ENCODE measurements at regions not wholly inside any gene's neighbourhood (a gene's known extent, or its start where the extent isn't known, plus 50 kb on each side); places are given as distances from the start of the nearest gene placed in this dataset.

DNA sequence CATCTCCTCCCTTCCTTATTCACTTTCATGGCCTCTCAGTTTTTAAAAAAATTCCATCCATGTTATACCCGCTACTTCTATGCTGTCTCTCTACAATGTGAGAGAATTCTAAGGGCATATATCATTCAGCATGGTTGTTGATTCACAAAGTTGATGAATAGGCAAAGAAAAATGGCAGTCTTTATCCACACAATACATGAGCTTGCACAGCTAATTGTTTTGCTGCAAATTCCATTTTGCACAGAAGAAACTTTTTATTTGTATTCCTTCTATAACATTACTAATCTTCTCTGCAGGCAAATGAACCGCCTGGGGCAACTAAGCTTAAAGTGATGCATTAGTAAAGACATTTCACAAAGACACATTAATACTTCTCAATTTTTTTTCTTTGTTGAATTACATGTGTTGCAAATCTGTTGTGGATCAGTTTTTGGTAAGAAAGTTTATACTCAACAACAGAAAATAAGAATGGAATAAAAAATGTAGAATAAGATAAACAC lies 196.9 kb downstream of the LIG4 start:
- DNase-seq: no peak
- Histone ChIP-seq H3K9me3 (ENCODE audit: control insufficient read depth, insufficient read depth, low read length) (peaks cover 7% of the 10 kb centered on the region), H3K27me3 (ENCODE audit: control insufficient read depth, insufficient read depth, low read length) (no peaks in the 10 kb centered on the region), H3K27ac (ENCODE audit: low read length) (no peak overlapping the region), H3K4me3 (ENCODE audit: low read length) (no peak overlapping the region), H3K36me3 (ENCODE audit: control insufficient read depth, insufficient read depth, low read length) (no peaks in the 10 kb centered on the region), H3K4me1 (ENCODE audit: control insufficient read depth, insufficient read depth, low read length) (no peaks in the 10 kb centered on the region)
- no peak overlapping the region for H3K27ac Mint-ChIP-seq
- peaks cover 10% of the 10 kb centered on the region for H3K36me3 Mint-ChIP-seq
- ATAC-seq: no peak
- H3K4me3 Mint-ChIP-seq: no peak overlapping the region
- no peaks in the 10 kb centered on the region for H3K27me3 Mint-ChIP-seq (ENCODE audit: low read depth in 2 of 2)
- TF ChIP-seq, protein P1, sequence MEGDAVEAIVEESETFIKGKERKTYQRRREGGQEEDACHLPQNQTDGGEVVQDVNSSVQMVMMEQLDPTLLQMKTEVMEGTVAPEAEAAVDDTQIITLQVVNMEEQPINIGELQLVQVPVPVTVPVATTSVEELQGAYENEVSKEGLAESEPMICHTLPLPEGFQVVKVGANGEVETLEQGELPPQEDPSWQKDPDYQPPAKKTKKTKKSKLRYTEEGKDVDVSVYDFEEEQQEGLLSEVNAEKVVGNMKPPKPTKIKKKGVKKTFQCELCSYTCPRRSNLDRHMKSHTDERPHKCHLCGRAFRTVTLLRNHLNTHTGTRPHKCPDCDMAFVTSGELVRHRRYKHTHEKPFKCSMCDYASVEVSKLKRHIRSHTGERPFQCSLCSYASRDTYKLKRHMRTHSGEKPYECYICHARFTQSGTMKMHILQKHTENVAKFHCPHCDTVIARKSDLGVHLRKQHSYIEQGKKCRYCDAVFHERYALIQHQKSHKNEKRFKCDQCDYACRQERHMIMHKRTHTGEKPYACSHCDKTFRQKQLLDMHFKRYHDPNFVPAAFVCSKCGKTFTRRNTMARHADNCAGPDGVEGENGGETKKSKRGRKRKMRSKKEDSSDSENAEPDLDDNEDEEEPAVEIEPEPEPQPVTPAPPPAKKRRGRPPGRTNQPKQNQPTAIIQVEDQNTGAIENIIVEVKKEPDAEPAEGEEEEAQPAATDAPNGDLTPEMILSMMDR (IDR thresholded peaks at IDR 0.05): no peak
- H3K4me1 Mint-ChIP-seq: no peaks in the 10 kb centered on the region
- peaks cover 6 to 24% of the 10 kb centered on the region in 2 donors for H3K9me3 Mint-ChIP-seq
- intact Hi-C loops (cut with micrococcal nuclease): no loop called here
- 83% methylated on average over 1 of the region's 2 CpGs for WGBS (ENCODE audit: insufficient coverage)

DNA sequence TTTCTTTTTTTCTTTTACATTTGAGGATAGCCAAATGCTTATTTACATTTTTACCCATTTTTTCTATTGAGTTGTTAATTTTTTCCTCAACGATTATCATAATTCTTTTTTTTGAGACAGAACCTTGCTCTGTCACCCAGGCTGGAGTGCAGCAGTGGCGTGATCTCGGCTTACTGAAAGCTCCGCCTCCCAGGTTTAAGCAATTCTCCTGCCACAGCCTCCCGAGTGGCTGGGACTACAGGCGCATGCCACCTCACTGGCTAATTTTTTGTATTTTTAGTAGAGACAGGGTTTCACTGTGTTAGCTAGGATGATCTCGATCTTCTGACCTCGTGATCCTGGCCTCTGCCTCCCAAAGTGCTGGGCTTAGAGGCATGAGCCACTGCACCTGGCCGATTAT lies 208.7 kb downstream of the LIG4 start:
- no peak overlapping the region for H3K4me3 ChIP-seq (ENCODE audit: low read length)
- ATAC-seq (no peak), DNase-seq (no peak)
- no peaks in the 10 kb centered on the region for H3K36me3 ChIP-seq (ENCODE audit: control insufficient read depth, insufficient read depth, low read length)
- WGBS (ENCODE audit: insufficient coverage): 90% methylated on average over 9 of the region's 9 CpGs
- H3K27me3 ChIP-seq (ENCODE audit: control insufficient read depth, insufficient read depth, low read length): no peaks in the 10 kb centered on the region
- no peak overlapping the region for H3K27ac ChIP-seq (ENCODE audit: low read length)
- Mint-ChIP-seq H3K36me3 (no peaks in the 10 kb centered on the region), H3K4me1 (no peaks in the 10 kb centered on the region), H3K27ac (no peak overlapping the region), H3K27me3 (ENCODE audit: low read depth in 2 of 2) (no peaks in the 10 kb centered on the region), H3K9me3 (peaks cover 15 to 25% of the 10 kb centered on the region in 2 donors), H3K4me3 (no peak overlapping the region)
- TF ChIP-seq, protein P1 (IDR thresholded peaks at IDR 0.05): no peak
- peaks cover 3% of the 10 kb centered on the region for H3K9me3 ChIP-seq (ENCODE audit: control insufficient read depth, insufficient read depth, low read length)
- H3K4me1 ChIP-seq (ENCODE audit: control insufficient read depth, insufficient read depth, low read length): no peaks in the 10 kb centered on the region
- intact Hi-C loops (cut with micrococcal nuclease): no loop called here

DNA sequence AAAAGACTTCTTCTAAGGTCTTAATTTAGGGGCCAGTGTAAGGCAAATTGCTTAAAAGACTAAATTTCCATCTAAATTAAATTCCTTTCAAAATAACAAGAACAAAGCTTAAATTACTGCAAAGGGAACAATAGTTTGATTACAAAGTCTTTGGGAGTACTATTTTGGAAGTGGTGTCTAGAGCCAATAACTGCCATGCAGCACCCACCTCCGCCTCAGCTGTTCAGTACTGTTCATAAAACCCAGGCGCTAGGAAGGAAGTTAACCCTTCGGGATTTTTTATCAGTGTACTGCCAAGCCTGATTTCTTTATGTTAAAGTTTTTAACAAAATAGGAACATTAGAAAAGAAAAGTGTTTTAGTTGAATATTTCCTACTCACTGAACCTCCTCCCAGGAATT lies 210.1 kb downstream of the LIG4 start:
- H3K4me3 ChIP-seq (ENCODE audit: low read length): no peak overlapping the region
- Mint-ChIP-seq H3K4me3 (no peak overlapping the region), H3K36me3 (no peaks in the 10 kb centered on the region), H3K27ac (no peak overlapping the region), H3K27me3 (ENCODE audit: low read depth in 2 of 2) (no peaks in the 10 kb centered on the region), H3K4me1 (no peaks in the 10 kb centered on the region), H3K9me3 (peaks cover 16 to 22% of the 10 kb centered on the region in 2 donors)
- no peak overlapping the region for H3K27ac ChIP-seq (ENCODE audit: low read length)
- DNase-seq: no peak
- no peak for ATAC-seq
- intact Hi-C loops (cut with micrococcal nuclease): no loop called here
- peaks cover 3% of the 10 kb centered on the region for H3K9me3 ChIP-seq (ENCODE audit: control insufficient read depth, insufficient read depth, low read length)
- H3K36me3 ChIP-seq (ENCODE audit: control insufficient read depth, insufficient read depth, low read length): no peaks in the 10 kb centered on the region
- no peaks in the 10 kb centered on the region for H3K27me3 ChIP-seq (ENCODE audit: control insufficient read depth, insufficient read depth, low read length)
- TF ChIP-seq, protein P1 (IDR thresholded peaks at IDR 0.05): no peak
- no peaks in the 10 kb centered on the region for H3K4me1 ChIP-seq (ENCODE audit: control insufficient read depth, insufficient read depth, low read length)
- 83% methylated on average over 2 of the region's 3 CpGs for WGBS (ENCODE audit: insufficient coverage)

DNA sequence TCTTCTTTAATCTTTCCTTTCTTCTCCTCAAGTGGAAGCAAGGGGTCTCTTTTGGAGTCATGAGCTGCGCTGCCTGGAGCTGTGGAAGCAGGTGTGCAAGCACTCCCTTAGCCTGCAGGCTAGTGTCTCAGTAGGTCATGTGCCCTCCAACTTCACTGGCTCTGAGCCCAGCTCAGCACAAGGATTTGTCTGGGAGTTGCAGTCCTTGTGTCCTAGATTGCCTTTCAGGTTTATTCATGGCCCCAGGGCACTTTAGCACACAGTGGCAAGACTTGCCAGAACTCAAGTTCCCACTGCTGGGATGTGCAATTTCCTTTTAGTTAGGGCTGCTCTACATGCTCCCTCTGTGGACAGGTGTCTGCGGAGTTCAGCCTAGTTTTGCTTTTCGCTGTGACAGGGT lies 211.7 kb downstream of the LIG4 start:
- peaks cover 17 to 23% of the 10 kb centered on the region in 2 donors for H3K9me3 Mint-ChIP-seq
- H3K36me3 Mint-ChIP-seq: peaks cover 7% of the 10 kb centered on the region
- WGBS (ENCODE audit: insufficient coverage): 86% methylated on average over 3 of the region's 3 CpGs
- intact Hi-C loops (cut with micrococcal nuclease): no loop called here
- ATAC-seq (no peak), DNase-seq (no peak)
- no peak overlapping the region for H3K4me3 Mint-ChIP-seq
- H3K4me1 Mint-ChIP-seq: no peaks in the 10 kb centered on the region
- H3K27ac ChIP-seq (ENCODE audit: low read length): no peak overlapping the region
- H3K27ac Mint-ChIP-seq: no peak overlapping the region
- no peaks in the 10 kb centered on the region for H3K4me1 ChIP-seq (ENCODE audit: control insufficient read depth, insufficient read depth, low read length)
- H3K9me3 ChIP-seq (ENCODE audit: control insufficient read depth, insufficient read depth, low read length): peaks cover 3% of the 10 kb centered on the region
- TF ChIP-seq, protein P1 (IDR thresholded peaks at IDR 0.05): no peak
- no peak overlapping the region for H3K4me3 ChIP-seq (ENCODE audit: low read length)
- no peaks in the 10 kb centered on the region for H3K36me3 ChIP-seq (ENCODE audit: control insufficient read depth, insufficient read depth, low read length)
- H3K27me3 Mint-ChIP-seq (ENCODE audit: low read depth in 2 of 2): no peaks in the 10 kb centered on the region
- no peaks in the 10 kb centered on the region for H3K27me3 ChIP-seq (ENCODE audit: control insufficient read depth, insufficient read depth, low read length)

Measured in natural killer cell (primary cell).